Tibial artery (tissue), 4 donors: ENCODE measurements at regions not wholly inside any gene's neighbourhood (a gene's known extent, or its start where the extent isn't known, plus 50 kb on each side); places are given as distances from the start of the nearest gene placed in this dataset.
A peak's percentile ranks its signal among the peaks of the same experiment; 100 is the strongest.
"Not testable (repeated sequence)": the region's sequence is repeated elsewhere in the genome, so short reads cannot be mapped to it uniquely, and the experiment has no call there.

Experiments
- DNase-seq, 2 donors: peaks; one replicate each; pipeline ENCODE4 v3.0.0-alpha.2; 2019
- H3K27ac ChIP-seq, 2 donors: fragments of 200-600 bp; sonication (generic) in 1 of 2; 1 replicate in 1 of 2; 2 replicates in 1 of 2; pipeline ENCODE4 v1.5.1; 2018 to 2019; ENCODE audit warnings: mild to moderate bottlenecking in 1 of 2
- H3K27me3 ChIP-seq, 2 donors: fragments of 200-600 bp; sonication (generic) in 1 of 2; one replicate each; pipeline versions ENCODE4 v1.5.1 to v1.6.0; 2016 to 2019
- H3K36me3 ChIP-seq, 3 donors: fragments of 200-600 bp; sonication (generic) in 2 of 3; one replicate each; pipeline ENCODE4 v1.5.1; 2016 to 2019; ENCODE audit warnings: mild to moderate bottlenecking in 2 of 3
- H3K4me1 ChIP-seq, 4 donors: fragments of 200-600 bp; sonication (generic) in 2 of 4; 1 replicate in 3 of 4; 2 replicates in 1 of 4; pipeline ENCODE4 v1.5.1; 2016 to 2019
- H3K4me3 ChIP-seq, 2 donors: fragments of 200-600 bp; sonication (generic) in 1 of 2; 1 replicate in 1 of 2; 2 replicates in 1 of 2; pipeline ENCODE4 v1.5.1; 2018 to 2019; ENCODE audit warnings: mild to moderate bottlenecking in 2 of 2
- H3K9me3 ChIP-seq, 3 donors: fragments of 200-600 bp; sonication (generic) in 1 of 3; one replicate each; pipeline ENCODE4 v1.5.1; 2016 to 2019
- CTCF ChIP-seq, 2 experiments: fragments of 200-600 bp in 1 of 2; fragments of 450-650 bp in 1 of 2; IDR thresholded peaks; one replicate each; pipeline ENCODE4 v1.5.1; 2017 to 2019; ENCODE audit warnings: antibody characterized with exemption in 2 of 2, mild to moderate bottlenecking in 1 of 2, moderate library complexity in 1 of 2
- intact Hi-C: fragments of 100-400 bp; cut with DNase I; formaldehyde crosslinking; loops from one replicate; pipeline ENCODE4 v1.15.0; 2023; ENCODE audit warnings: low total_unique reads

GRCh38 chr2:16238786-16239185, 298.4 kb downstream of the MYCN start:
- Histone ChIP-seq H3K4me1 (no peaks in the 10 kb centered on the region), H3K4me3 (no peak overlapping the region), H3K27ac (no peak overlapping the region), H3K27me3 (no peaks in the 10 kb centered on the region), H3K36me3 (no peaks in the 10 kb centered on the region), H3K9me3 (no peaks in the 10 kb centered on the region)
- TF ChIP-seq CTCF (IDR thresholded peaks at IDR 0.05) = no peak
- intact Hi-C loops = no loop called here
- DNase-seq = no peak

GRCh38 chr2:16238001-16238761, 297.8 kb downstream of the MYCN start:
- no peaks in the 10 kb centered on the region for H3K36me3 ChIP-seq
- H3K9me3 ChIP-seq = no peaks in the 10 kb centered on the region
- DNase-seq = no peak
- no peaks in the 10 kb centered on the region for H3K27me3 ChIP-seq
- TF ChIP-seq CTCF (IDR thresholded peaks at IDR 0.05) = no peak
- no peak overlapping the region for H3K4me3 ChIP-seq
- no peaks in the 10 kb centered on the region for H3K4me1 ChIP-seq
- H3K27ac ChIP-seq = no peak overlapping the region
- intact Hi-C loops = no loop called here

GRCh38 chr2:16235747-16236146, 295.4 kb downstream of the MYCN start:
- Histone ChIP-seq H3K4me3 (no peak overlapping the region), H3K9me3 (no peaks in the 10 kb centered on the region), H3K4me1 (no peaks in the 10 kb centered on the region), H3K27me3 (no peaks in the 10 kb centered on the region), H3K36me3 (no peaks in the 10 kb centered on the region), H3K27ac (no peak overlapping the region)
- no peak for TF ChIP-seq CTCF (IDR thresholded peaks at IDR 0.05)
- DNase-seq = no peak
- intact Hi-C loops = no loop called here

GRCh38 chr2:16235291-16235690, 294.9 kb downstream of the MYCN start:
- H3K27me3 ChIP-seq, H3K27ac ChIP-seq, intact Hi-C loops, H3K4me1 ChIP-seq, H3K36me3 ChIP-seq, H3K4me3 ChIP-seq, H3K9me3 ChIP-seq, DNase-seq: not testable (repeated sequence)

GRCh38 chr2:16228951-16229350, 288.6 kb downstream of the MYCN start:
- Histone ChIP-seq H3K9me3 (no peaks in the 10 kb centered on the region), H3K4me3 (no peak overlapping the region), H3K27me3 (peaks cover 0 to 11% of the 10 kb centered on the region in 2 donors), H3K36me3 (no peaks in the 10 kb centered on the region), H3K27ac (no peak overlapping the region), H3K4me1 (no peaks in the 10 kb centered on the region)
- TF ChIP-seq CTCF (IDR thresholded peaks at IDR 0.05) = no peak
- intact Hi-C loops = no loop called here
- DNase-seq = peak in 1 of 2 donors; percentile 20

- Histone ChIP-seq H3K27ac (no peak overlapping the region), H3K4me1 (no peaks in the 10 kb centered on the region), H3K9me3 (no peaks in the 10 kb centered on the region), H3K27me3 (peaks cover 0 to 11% of the 10 kb centered on the region in 2 donors), H3K36me3 (no peaks in the 10 kb centered on the region), H3K4me3 (no peak overlapping the region)
- intact Hi-C loops = no loop called here
- no peak for TF ChIP-seq CTCF (IDR thresholded peaks at IDR 0.05)
- DNase-seq = no peak
Observed at GRCh38 chr2:16228471-16228870, 288.1 kb downstream of the MYCN start.
